K562 (cell line): ENCODE measurements at regions not wholly inside any gene's neighbourhood (a gene's known extent, or its start where the extent isn't known, plus 50 kb on each side); places are given as distances from the start of the nearest gene placed in this dataset.

Experiments
- ATAC-seq: fragments of 200-7000 bp; cut with Tn5 transposase; 3 replicates; pipeline ENCODE4 v1.9.1; 2020; ENCODE audit warnings: moderate library complexity
- BruUV-seq: library from RNA; stranded (reverse); fragments of 400-500 nt; replicated peaks from 2 replicates; lab custom pipeline; 2021; lab: Mats Ljungman, UMichigan
- CTCF ChIA-PET: fragments of 300-600 bp; formaldehyde crosslinking; extraction: SDS; loops from one replicate; lab custom pipeline; 2021; ENCODE audit warnings: low intra/inter-chr PET ratio; lab: Yijun Ruan, JAX
- POLR2A ChIA-PET: fragments of 300-600, 350-650 bp; sonication (Branson Sonifier 250); formaldehyde crosslinking; extraction: SDS; loops from one replicate; lab custom pipeline; 2021; ENCODE audit warnings: antibody characterized with exemption, inconsistent platforms; lab: Yijun Ruan, JAX
- DNase-seq, 4 experiments: peaks; one replicate each; pipeline versions ENCODE4 v3.0.0 to v3.0.0-alpha.2; 2011 to 2018; ENCODE audit warnings: low spot score in 3 of 4, mixed read lengths in 3 of 4; ENCODE audit errors: extremely low read depth in 1 of 4
- FAIRE-seq: peaks from 2 replicates; lab custom pipeline; 2011; peaks lifted over from hg19 to GRCh38; lab: Jason Lieb, UNC
- H2AFZ ChIP-seq: 2 replicates; pipeline ENCODE4 v1.6.0; 2011; ENCODE audit warnings: low read depth, low read length, control low read depth, inconsistent platforms
- H3K27ac ChIP-seq: fragments of 200-600 bp; 3 replicates; pipeline ENCODE4 v1.8.0; 2011; ENCODE audit warnings: low read depth, mild to moderate bottlenecking, control low read depth, inconsistent platforms, low read length, moderate library complexity, mixed read lengths; ENCODE audit errors: extremely low read depth
- H3K27me3 ChIP-seq, 2 experiments: fragments of 300-600 bp in 1 of 2; 2 replicates in 1 of 2; 3 replicates in 1 of 2; pipeline versions ENCODE4 v1.6.0 to v1.8.0; 2011; ENCODE audit warnings: inconsistent platforms in 2 of 2, low read length in 2 of 2, mild to moderate bottlenecking in 1 of 2, mixed read lengths in 1 of 2, moderate library complexity in 1 of 2; ENCODE audit not compliant: control insufficient read depth in 2 of 2, insufficient read depth in 2 of 2
- H3K36me3 ChIP-seq: fragments of 300-600 bp; 3 replicates; pipeline ENCODE4 v1.8.0; 2011; ENCODE audit warnings: mild to moderate bottlenecking, low read length, inconsistent platforms; ENCODE audit not compliant: control insufficient read depth, insufficient read depth
- H3K4me1 ChIP-seq, 2 experiments: fragments of 200-600 bp in 1 of 2; replicated peaks in 1 of 2; 2 replicates in 1 of 2; 3 replicates in 1 of 2; pipeline versions ENCODE4 v1.5.1 to v1.8.0; 2011; ENCODE audit warnings: inconsistent platforms in 2 of 2, low read length in 2 of 2, mild to moderate bottlenecking in 1 of 2, mixed read lengths in 1 of 2, moderate library complexity in 1 of 2; ENCODE audit not compliant: control insufficient read depth in 2 of 2, insufficient read depth in 2 of 2
- H3K4me2 ChIP-seq: 2 replicates; pipeline ENCODE4 v1.6.1; 2011; ENCODE audit warnings: low read length, control low read depth, inconsistent platforms, mixed read lengths; ENCODE audit not compliant: insufficient read depth
- H3K4me3 ChIP-seq: fragments of 200-600 bp; sonication (generic), shearing (Covaris generic); 2 replicates; pipeline ENCODE4 v1.5.1; 2016; ENCODE audit warnings: control low read depth, inconsistent platforms
- H3K79me2 ChIP-seq: fragments of 200-600 bp; 3 replicates; pipeline ENCODE4 v1.8.0; 2011; ENCODE audit warnings: low read length, inconsistent platforms; ENCODE audit not compliant: control insufficient read depth, insufficient read depth
- H3K9ac ChIP-seq, 2 experiments: 2 replicates each; pipeline versions ENCODE4 v1.6.0 to v1.6.1; 2011; ENCODE audit warnings: low read depth in 2 of 2, low read length in 2 of 2, control low read depth in 1 of 2, inconsistent platforms in 1 of 2, mild to moderate bottlenecking in 1 of 2, mixed read lengths in 1 of 2; ENCODE audit not compliant: insufficient read depth in 1 of 2
- H3K9me1 ChIP-seq: one replicate; pipeline ENCODE4 v1.6.0; 2011; ENCODE audit warnings: inconsistent platforms, mild to moderate bottlenecking, low read length, moderate library complexity; ENCODE audit not compliant: control insufficient read depth, insufficient read depth
- H3K9me3 ChIP-seq: replicated peaks from 2 replicates; pipeline ENCODE4 v1.5.1; 2011; ENCODE audit warnings: low read depth, low read length, inconsistent platforms; ENCODE audit not compliant: control insufficient read depth, insufficient read depth
- H4K20me1 ChIP-seq: replicated peaks from 2 replicates; pipeline ENCODE4 v1.6.1; 2011; ENCODE audit warnings: low read length, inconsistent platforms, mixed read lengths; ENCODE audit not compliant: control insufficient read depth, insufficient read depth
- CCAR2 ChIP-seq: fragments of 200-400 bp; formaldehyde crosslinking; IDR thresholded peaks from 2 replicates; pipeline ENCODE4 v1.6.1; 2017; ENCODE audit warnings: mild to moderate bottlenecking, low read depth, low read length
- MBD2 ChIP-seq: sonication (generic); IDR thresholded peaks from 2 replicates; pipeline ENCODE4 v1.6.1; 2016; ENCODE audit warnings: low read depth, borderline replicate concordance
- PCBP2 ChIP-seq: fragments of 200-400 bp; formaldehyde crosslinking; IDR thresholded peaks from 2 replicates; pipeline ENCODE4 v1.6.1; 2018; ENCODE audit warnings: low read length, low read depth, mild to moderate bottlenecking, moderate library complexity; ENCODE audit not compliant: poor library complexity, severe bottlenecking
- TEAD2 ChIP-seq: fragments of 450-650 bp; IDR thresholded peaks from 2 replicates; pipeline ENCODE4 v1.6.1; 2016; ENCODE audit warnings: missing genetic modification characterization, control low read depth, missing compliant biosample characterization
- ZNF57 ChIP-seq: fragments of 450-650 bp; formaldehyde crosslinking; IDR thresholded peaks from 2 replicates; pipeline ENCODE4 v1.4.0; 2020; ENCODE audit warnings: mild to moderate bottlenecking, moderate library complexity
- WGBS: fragments of 100-300 bp; shearing (Covaris generic); methylation state at CpG from one replicate; pipeline ENCODE4 v1.1.6; 2016; ENCODE audit warnings: low coverage, mixed read lengths; ENCODE audit not compliant: insufficient coverage; ENCODE audit errors: missing lambda C conversion rate; 5-methylcytosine and 5-hydroxymethylcytosine counted together
- in situ Hi-C: fragments of 300-500 bp; cut with MboI; formaldehyde crosslinking; loops from 4 replicates; pipeline ENCODE4 v1.15.0; 2018; ENCODE audit warnings: inconsistent platforms, mixed read lengths
- intact Hi-C: fragments of 100-400 bp; cut with micrococcal nuclease; formaldehyde crosslinking; loops from 2 replicates; pipeline ENCODE4 v1.14.2; 2022
- TF ChIP-seq, protein P1 (sequence below), 3 experiments: fragments of 200-800 bp in 1 of 3; fragments of 250-450 bp in 1 of 3; fragments of 450-650 bp in 1 of 3; sonication (Bioruptor Pico) in 1 of 3; sonication (Bioruptor generic) in 1 of 3; formaldehyde crosslinking in 1 of 3; IDR thresholded peaks; 2 replicates each; pipeline versions ENCODE4 v1.6.1 to v1.8.0; 2016 to 2022; ENCODE audit warnings: mild to moderate bottlenecking in 2 of 3, missing genetic modification characterization in 2 of 3, missing compliant biosample characterization in 1 of 3, moderate library complexity in 1 of 3
- TF ChIP-seq, protein P2 (sequence below): fragments of 450-650 bp; formaldehyde crosslinking; IDR thresholded peaks from 2 replicates; pipeline ENCODE4 v1.4.0; 2020; ENCODE audit warnings: mild to moderate bottlenecking, moderate library complexity

DNA sequence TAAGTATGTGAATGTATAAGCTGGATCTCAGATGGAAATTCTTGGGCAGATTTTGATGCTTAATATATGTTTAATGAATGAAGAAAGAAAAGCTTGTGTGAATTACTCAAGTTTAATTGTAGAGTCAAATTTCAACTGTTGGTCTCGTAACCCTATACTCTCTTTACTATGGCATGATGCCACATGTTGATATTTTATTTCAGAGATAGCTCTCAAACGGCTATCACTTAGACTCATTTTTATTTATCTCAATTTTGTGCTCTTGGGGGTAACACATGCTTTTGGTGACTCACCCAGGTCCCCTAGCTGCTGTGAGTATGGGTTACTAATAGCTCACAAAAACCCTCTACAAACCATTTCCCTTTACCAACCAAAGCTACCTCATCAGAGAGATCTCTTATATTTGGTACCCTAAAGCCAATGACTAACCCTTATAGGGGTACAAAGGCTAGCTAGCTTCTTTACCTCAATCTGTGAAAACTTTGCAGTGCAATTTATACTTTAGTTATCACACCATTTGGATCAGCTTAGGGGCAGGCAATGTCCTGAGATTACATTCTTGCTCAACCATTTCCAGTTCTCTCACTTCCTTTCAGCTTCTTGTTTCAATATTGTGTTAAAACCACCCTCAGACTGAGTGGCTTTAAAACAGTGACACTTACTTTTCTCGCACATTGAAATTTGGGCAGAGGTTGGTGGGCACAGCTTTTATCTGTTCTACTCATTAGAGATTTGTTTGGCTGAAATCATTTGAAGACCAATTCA lies 240.3 kb downstream of the CDH7 start:
- CTCF ChIA-PET: no interaction called here
- 0% methylated on average over 3 of the region's 3 CpGs for WGBS
- Histone ChIP-seq H3K9ac (no peak overlapping the region), H3K9me3 (no peaks in the 10 kb centered on the region), H4K20me1 (no peaks in the 10 kb centered on the region), H3K27ac (no peak overlapping the region), H3K4me3 (no peak overlapping the region)
- DNase-seq: no peak
- POLR2A ChIA-PET: no interaction called here
- in situ Hi-C loops: no loop called here
- TF ChIP-seq, protein P1, sequence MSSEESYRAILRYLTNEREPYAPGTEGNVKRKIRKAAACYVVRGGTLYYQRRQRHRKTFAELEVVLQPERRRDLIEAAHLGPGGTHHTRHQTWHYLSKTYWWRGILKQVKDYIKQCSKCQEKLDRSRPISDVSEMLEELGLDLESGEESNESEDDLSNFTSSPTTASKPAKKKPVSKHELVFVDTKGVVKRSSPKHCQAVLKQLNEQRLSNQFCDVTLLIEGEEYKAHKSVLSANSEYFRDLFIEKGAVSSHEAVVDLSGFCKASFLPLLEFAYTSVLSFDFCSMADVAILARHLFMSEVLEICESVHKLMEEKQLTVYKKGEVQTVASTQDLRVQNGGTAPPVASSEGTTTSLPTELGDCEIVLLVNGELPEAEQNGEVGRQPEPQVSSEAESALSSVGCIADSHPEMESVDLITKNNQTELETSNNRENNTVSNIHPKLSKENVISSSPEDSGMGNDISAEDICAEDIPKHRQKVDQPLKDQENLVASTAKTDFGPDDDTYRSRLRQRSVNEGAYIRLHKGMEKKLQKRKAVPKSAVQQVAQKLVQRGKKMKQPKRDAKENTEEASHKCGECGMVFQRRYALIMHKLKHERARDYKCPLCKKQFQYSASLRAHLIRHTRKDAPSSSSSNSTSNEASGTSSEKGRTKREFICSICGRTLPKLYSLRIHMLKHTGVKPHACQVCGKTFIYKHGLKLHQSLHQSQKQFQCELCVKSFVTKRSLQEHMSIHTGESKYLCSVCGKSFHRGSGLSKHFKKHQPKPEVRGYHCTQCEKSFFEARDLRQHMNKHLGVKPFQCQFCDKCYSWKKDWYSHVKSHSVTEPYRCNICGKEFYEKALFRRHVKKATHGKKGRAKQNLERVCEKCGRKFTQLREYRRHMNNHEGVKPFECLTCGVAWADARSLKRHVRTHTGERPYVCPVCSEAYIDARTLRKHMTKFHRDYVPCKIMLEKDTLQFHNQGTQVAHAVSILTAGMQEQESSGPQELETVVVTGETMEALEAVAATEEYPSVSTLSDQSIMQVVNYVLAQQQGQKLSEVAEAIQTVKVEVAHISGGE (CRISPR knock-in tag; IDR thresholded peaks at IDR 0.05): no peak
- no peak for TF ChIP-seq MBD2
- TF ChIP-seq TEAD2 (tag): no peak
- TF ChIP-seq, protein P2, sequence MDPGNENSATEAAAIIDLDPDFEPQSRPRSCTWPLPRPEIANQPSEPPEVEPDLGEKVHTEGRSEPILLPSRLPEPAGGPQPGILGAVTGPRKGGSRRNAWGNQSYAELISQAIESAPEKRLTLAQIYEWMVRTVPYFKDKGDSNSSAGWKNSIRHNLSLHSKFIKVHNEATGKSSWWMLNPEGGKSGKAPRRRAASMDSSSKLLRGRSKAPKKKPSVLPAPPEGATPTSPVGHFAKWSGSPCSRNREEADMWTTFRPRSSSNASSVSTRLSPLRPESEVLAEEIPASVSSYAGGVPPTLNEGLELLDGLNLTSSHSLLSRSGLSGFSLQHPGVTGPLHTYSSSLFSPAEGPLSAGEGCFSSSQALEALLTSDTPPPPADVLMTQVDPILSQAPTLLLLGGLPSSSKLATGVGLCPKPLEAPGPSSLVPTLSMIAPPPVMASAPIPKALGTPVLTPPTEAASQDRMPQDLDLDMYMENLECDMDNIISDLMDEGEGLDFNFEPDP (CRISPR knock-in tag): no peak
- TF ChIP-seq ZNF57 (CRISPR knock-in tag): no peak
- TF ChIP-seq CCAR2: no peak
- no peak for TF ChIP-seq PCBP2
- TF ChIP-seq, all 486 proteins: peak for 0
- Histone ChIP-seq H3K27me3 (no peaks in the 10 kb centered on the region), H2AFZ (no peak overlapping the region), H3K36me3 (no peaks in the 10 kb centered on the region), H3K79me2 (no peaks in the 10 kb centered on the region), H3K4me1 (no peaks in the 10 kb centered on the region), H3K9me1 (no peaks in the 10 kb centered on the region), H3K4me2 (no peak overlapping the region)
- intact Hi-C loops: no loop called here
- no peak for ATAC-seq
- no peak for FAIRE-seq
- no TSS peak for BruUV-seq
